Heart left ventricle (tissue), 16 donors: ENCODE measurements at regions not wholly inside any gene's neighbourhood (a gene's known extent, or its start where the extent isn't known, plus 50 kb on each side); places are given as distances from the start of the nearest gene placed in this dataset.

Source experiments
- ATAC-seq, 4 donors: fragments of 200-7000 bp; cut with Tn5 transposase; one replicate each; pipeline ENCODE4 v1.9.1; 2020 to 2022; ENCODE audit warnings: moderate library complexity in 4 of 4, mild to moderate bottlenecking in 3 of 4, moderate number of reproducible peaks in 1 of 4
- DNase-seq, 5 donors: peaks; one replicate each; pipeline ENCODE4 v3.0.0-alpha.2; 2020
- H3K27ac ChIP-seq, 12 donors: fragments of 200-600 bp; sonication (generic) in 4 of 12; one replicate each; pipeline versions ENCODE4 v1.5.0 to v1.8.0; 2016 to 2022; ENCODE audit warnings: mild to moderate bottlenecking in 2 of 12
- H3K27me3 ChIP-seq, 9 donors: fragments of 200-600 bp; sonication (generic) in 2 of 9; one replicate each; pipeline versions ENCODE4 v1.5.1 to v1.8.0; 2016 to 2022; ENCODE audit warnings: mild to moderate bottlenecking in 3 of 9
- H3K36me3 ChIP-seq, 9 donors: fragments of 200-600 bp; sonication (generic) in 2 of 9; one replicate each; pipeline versions ENCODE4 v1.5.0 to v1.8.0; 2018 to 2022; ENCODE audit warnings: mild to moderate bottlenecking in 2 of 9
- H3K4me1 ChIP-seq, 12 donors: fragments of 200-600 bp; sonication (generic) in 4 of 12; one replicate each; pipeline versions ENCODE4 v1.5.0 to v1.8.0; 2016 to 2022; ENCODE audit warnings: mild to moderate bottlenecking in 3 of 12
- H3K4me3 ChIP-seq, 12 donors: fragments of 200-600 bp; sonication (generic) in 4 of 12; one replicate each; pipeline versions ENCODE4 v1.5.0 to v1.8.0; 2017 to 2022; ENCODE audit warnings: mild to moderate bottlenecking in 9 of 12, moderate library complexity in 4 of 12
- H3K9me3 ChIP-seq, 12 donors: fragments of 200-600 bp; sonication (generic) in 4 of 12; one replicate each; pipeline versions ENCODE4 v1.5.0 to v1.8.0; 2016 to 2022; ENCODE audit warnings: mild to moderate bottlenecking in 1 of 12
- POLR2A ChIP-seq, 2 donors: fragments of 450-650 bp; IDR thresholded peaks; one replicate each; pipeline ENCODE4 v1.6.1; 2017; ENCODE audit warnings: antibody characterized with exemption in 2 of 2, mild to moderate bottlenecking in 2 of 2, moderate library complexity in 2 of 2
- WGBS, 4 donors: extraction: QIAGEN DNeasy Blood & Tissue Kit in 2 of 4; methylation state at CpG; one replicate each; pipeline versions ENCODE4 v1.1.5 to v1.1.7; 2013 to 2018; 5-methylcytosine and 5-hydroxymethylcytosine counted together
- intact Hi-C, 10 donors: fragments of 100-400 bp; cut with DNase I; formaldehyde crosslinking; loops; one replicate each; pipeline versions ENCODE4 v1.11.1 to v1.14.2; 2022
- TF ChIP-seq, protein P1 (sequence below), 12 donors: fragments of 200-600 bp; sonication (generic) in 4 of 12; IDR thresholded peaks; one replicate each; pipeline versions ENCODE4 v1.5.0 to v1.8.0; 2018 to 2022; ENCODE audit warnings: antibody characterized with exemption in 12 of 12, mild to moderate bottlenecking in 5 of 12
- donor health status: ischemic (EF 13 %, LVEDD 7.1; RV severe dilation, severe dysfunction).
- donor health status: healthy with polysubstance abuse.
- donor health status: DM: no; HTN: yes; CAD: no.
- donor health status: DM: no; HTN: no; CAD: no.
- donor health status: ischemic (EF 25% LVEDD 6.9; RV normal size, moderate dysfunction).
- donor health status: ischemic (EF 25% LVEDD 5.7; RV mildly dilated, moderate dysfunction).
- donor health status: healthy.
- donor health status: DM: yes; HTN: yes; CAD: no.
- donor health status: ischemic (EF 35%, LVEDD 5.7; RV mildly dilated, moderate dysfunction).
- donor health status: nonischemic (EF 11% LVEDD 7.7; RV severe dilation, severe dysfunction).
- donor health status: DM: yes; HTN: yes; CAD: no.
- donor health status: PGD.
- donor health status: ischemic (EF 29% LVEDD 5.4; RV normal size, mild dysfunction).
- donor health status: nonischemic (EF 23%, LVEDD 6.1; RV moderate dilation, normal function).

DNA sequence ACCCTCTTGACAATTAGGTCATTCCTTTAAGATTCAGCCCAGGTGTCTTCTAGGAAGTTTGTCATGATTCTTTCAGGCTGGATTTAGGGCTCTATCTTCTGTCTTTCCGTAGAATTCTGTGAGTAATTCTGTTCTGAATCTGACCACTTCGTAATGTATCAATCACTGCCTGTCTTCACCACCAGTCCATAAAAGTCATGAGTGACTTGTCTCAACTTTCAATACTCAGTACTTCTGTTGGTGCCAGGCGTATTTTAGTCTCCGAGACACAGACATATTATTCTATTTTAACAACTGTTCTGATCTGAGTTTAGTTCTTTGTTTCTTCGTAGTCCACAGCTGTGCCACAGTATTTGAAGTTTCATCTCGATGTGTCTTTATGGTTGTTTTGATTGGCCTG is 310.7 kb downstream of the PPARGC1A start:
- no peaks in the 10 kb centered on the region for H3K9me3 ChIP-seq
- intact Hi-C loops, result no loop called here
- no peak for DNase-seq
- 65 to 77% (median 75%) methylated on average over 6 of the region's 6 CpGs for WGBS, 4 donors
- H3K27me3 ChIP-seq, result no peaks in the 10 kb centered on the region
- no peak for ATAC-seq
- H3K27ac ChIP-seq, result no peak overlapping the region
- peaks cover 0 to 3% (median 0%) of the 10 kb centered on the region in 12 donors for H3K4me1 ChIP-seq
- no peaks in the 10 kb centered on the region for H3K36me3 ChIP-seq
- no peak for TF ChIP-seq POLR2A (IDR thresholded peaks at IDR 0.05)
- TF ChIP-seq, protein P1, sequence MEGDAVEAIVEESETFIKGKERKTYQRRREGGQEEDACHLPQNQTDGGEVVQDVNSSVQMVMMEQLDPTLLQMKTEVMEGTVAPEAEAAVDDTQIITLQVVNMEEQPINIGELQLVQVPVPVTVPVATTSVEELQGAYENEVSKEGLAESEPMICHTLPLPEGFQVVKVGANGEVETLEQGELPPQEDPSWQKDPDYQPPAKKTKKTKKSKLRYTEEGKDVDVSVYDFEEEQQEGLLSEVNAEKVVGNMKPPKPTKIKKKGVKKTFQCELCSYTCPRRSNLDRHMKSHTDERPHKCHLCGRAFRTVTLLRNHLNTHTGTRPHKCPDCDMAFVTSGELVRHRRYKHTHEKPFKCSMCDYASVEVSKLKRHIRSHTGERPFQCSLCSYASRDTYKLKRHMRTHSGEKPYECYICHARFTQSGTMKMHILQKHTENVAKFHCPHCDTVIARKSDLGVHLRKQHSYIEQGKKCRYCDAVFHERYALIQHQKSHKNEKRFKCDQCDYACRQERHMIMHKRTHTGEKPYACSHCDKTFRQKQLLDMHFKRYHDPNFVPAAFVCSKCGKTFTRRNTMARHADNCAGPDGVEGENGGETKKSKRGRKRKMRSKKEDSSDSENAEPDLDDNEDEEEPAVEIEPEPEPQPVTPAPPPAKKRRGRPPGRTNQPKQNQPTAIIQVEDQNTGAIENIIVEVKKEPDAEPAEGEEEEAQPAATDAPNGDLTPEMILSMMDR (IDR thresholded peaks at IDR 0.05), result no peak
- no peak overlapping the region for H3K4me3 ChIP-seq

DNA sequence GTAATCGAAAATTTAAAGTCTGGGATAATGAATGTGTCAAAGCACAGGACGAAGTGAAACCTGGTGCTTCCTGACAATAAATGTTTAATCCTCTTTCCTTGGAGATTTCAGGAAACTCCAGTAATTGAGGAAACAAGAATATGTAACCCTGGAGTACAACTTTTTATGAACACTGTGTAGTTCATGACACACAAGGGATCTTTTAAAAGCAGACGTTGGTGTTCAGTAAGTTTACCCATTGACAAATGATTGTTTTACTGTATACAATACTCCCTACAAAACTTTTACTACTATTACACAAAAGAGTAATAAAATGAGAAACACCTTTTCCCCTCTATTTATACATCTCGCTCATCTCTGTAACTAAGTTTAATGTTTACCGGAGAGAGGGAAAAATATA is 312.4 kb downstream of the PPARGC1A start:
- Histone ChIP-seq H3K4me1 (no peaks in the 10 kb centered on the region), H3K27ac (no peak overlapping the region), H3K27me3 (no peaks in the 10 kb centered on the region), H3K36me3 (no peaks in the 10 kb centered on the region), H3K9me3 (no peaks in the 10 kb centered on the region), H3K4me3 (no peak overlapping the region)
- intact Hi-C loops, result no loop called here
- DNase-seq (no peak), ATAC-seq (no peak)
- TF ChIP-seq POLR2A (IDR thresholded peaks at IDR 0.05), result no peak
- TF ChIP-seq, protein P1 (IDR thresholded peaks at IDR 0.05), result no peak
- 70 to 82% (median 80%) methylated on average over 5 of the region's 5 CpGs for WGBS, 4 donors

DNA sequence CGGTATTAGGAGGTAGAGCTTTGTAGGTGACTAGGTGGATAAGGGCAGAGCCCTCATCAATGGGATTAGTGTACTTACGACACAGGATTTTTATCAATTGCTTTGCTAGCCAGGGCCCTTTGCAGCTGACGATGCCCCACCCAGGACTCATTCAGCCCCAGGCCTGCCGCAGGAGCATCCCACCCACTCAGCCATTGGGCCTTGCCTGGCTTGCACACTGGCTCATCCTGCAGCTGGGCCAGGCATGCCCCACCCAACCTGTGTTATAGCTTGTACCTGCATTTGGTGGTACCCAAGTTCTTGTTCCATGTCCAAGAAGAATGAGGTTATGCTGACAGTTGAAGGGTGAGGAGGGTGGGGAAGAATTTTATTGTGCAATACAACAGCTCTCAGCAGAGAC is 317.5 kb downstream of the PPARGC1A start:
- Histone ChIP-seq H3K4me1 (no peaks in the 10 kb centered on the region), H3K36me3 (no peaks in the 10 kb centered on the region), H3K27ac (no peak overlapping the region), H3K27me3 (no peaks in the 10 kb centered on the region), H3K9me3 (peaks cover 0 to 10% (median 0%) of the 10 kb centered on the region in 12 donors), H3K4me3 (no peak overlapping the region)
- DNase-seq (no peak), ATAC-seq (no peak)
- intact Hi-C loops, result no loop called here
- WGBS, 4 donors, result 88 to 94% (median 90%) methylated on average over 4 of the region's 4 CpGs
- TF ChIP-seq, protein P1 (IDR thresholded peaks at IDR 0.05), result no peak
- no peak for TF ChIP-seq POLR2A (IDR thresholded peaks at IDR 0.05)

DNA sequence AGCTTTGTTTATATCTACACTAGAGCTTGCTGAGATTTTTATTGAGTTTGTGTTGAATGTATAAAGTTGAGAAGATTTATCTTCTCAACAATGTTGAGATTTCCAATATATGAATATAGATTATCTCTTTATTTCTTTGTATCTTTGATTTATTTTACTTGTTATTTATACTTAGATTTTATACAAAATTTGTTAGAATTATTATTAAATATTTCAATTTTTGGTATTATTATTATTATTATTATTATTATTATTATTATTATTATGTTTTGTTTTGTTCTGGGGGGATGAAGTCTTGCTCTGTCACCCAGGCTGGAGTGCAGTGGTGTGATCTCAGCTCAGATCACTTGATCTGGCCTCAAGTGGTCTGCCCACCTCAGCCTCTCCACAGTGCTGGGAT is 322.5 kb downstream of the PPARGC1A start:
- no peaks in the 10 kb centered on the region for H3K4me1 ChIP-seq
- no peak for ATAC-seq
- intact Hi-C loops, result no loop called here
- H3K27ac ChIP-seq, result no peak overlapping the region
- DNase-seq, result no peak
- TF ChIP-seq POLR2A (IDR thresholded peaks at IDR 0.05), result no peak
- TF ChIP-seq, protein P1 (IDR thresholded peaks at IDR 0.05), result no peak
- H3K27me3 ChIP-seq, result no peaks in the 10 kb centered on the region
- H3K9me3 ChIP-seq, result peaks cover 0 to 10% (median 0%) of the 10 kb centered on the region in 12 donors
- no peak overlapping the region for H3K4me3 ChIP-seq
- H3K36me3 ChIP-seq, result no peaks in the 10 kb centered on the region
